Stimulated activated CD8-positive, alpha-beta memory T cell treated with anti-CD3 and anti-CD28 coated beads, Interleukin-7, amount 100 ng/mL, for 1 hour (primary cell): ENCODE measurements at regions not wholly inside any gene's neighbourhood (a gene's known extent, or its start where the extent isn't known, plus 50 kb on each side); places are given as distances from the start of the nearest gene placed in this dataset.

Source experiments
- DNase-seq, 2 donors: peaks; one replicate each; pipeline ENCODE4 v3.0.0-alpha.2; 2020; ENCODE audit warnings: low read depth in 2 of 2

DNA sequence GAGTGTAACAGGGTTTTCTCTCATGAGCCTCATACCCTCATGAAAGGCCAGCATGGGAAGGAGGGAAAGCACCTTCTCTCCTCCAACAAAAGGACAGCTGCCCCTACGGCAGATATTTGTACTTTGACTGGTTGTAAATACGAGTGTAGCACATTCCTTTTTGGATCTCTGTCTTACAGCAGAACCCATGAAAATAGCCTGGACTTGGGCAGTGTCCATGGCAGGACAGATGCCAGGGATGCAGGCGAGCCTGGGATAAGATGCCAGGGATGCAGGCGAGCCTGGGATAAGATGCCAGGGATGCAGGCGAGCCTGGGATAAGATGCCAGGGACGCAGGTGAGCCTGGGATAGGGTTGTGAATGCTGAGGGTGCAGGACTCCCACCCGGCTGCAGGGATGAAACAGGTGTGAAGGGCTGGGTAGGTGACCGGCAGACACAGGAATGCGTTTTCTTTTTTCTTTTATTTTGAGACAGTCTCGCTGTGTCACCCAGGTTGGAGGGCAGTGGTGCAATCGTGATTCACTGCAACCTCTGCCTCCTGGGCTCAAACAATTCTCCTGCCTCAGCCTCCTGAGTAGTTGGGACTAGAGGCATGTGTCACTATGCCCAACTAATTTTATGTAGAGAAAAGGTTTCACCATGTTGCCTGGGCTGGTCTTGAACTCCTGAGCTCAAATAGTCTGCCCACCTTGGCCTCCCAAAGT is 120.0 kb downstream of the BEGAIN start:
- no peak for DNase-seq

- DNase-seq, result no peak
Measured at GRCh38 chr14:100467939-100468338, 119.3 kb downstream of the BEGAIN start.

DNA sequence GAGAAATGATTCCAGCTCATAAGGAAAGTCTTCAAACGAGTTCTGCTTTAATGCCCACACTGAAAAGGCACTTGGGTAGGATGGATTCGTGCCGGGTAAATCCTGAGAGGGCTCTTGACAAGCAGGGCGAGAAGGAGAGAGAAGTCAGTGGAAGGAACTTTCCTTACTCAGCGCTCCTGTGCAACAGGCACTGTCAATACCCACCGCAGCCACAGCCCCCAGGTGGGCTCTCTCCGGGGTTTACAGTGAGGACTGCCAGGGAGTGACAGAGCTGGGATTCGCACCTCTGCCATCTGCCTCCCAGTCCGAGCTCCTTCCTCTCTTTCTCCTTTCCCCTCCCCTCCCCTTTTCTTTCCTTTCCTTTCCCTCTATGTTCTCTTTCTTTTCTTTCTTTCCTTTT is 118.7 kb downstream of the BEGAIN start:
- DNase-seq, result no peak

DNA sequence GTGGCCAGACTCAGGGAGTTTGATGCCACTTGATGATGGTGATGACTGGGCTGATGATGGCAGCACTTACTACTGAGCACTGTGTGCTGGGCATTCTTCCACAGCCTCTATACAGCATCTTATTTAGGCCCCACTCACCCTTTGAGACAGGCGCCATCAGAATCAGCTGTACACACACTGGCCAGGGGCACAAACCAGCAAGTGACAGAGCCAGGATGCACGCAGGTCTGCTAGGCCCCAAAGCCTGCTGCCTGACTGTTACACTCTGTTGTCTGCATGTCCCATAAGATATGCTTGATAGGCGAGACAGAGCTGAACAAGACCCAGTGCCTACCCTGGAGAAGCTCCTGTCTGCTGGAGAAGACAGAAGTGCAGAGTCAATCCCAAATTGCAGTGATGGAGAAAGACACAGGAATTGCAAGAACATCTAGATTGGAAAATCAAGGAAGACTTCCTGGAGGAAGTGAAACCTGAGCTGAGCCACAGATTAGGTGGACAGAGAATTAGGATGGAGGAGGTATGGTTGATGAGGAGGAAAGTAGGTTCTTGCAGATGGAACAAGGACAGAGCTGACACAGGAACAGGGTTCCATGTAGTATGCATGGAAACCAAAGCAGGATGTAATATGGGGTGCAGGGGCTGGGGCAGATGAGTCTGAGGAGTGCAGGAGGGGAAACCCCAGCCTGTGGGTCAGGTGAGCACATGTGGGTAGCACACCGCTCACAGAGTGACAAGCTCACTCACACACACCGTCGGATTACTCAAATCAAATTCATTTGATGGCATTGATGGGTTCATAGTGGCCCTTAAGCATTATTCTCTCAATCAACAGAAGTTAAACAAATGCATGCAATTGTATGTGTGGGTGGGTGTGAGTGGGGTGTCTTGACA is 117.3 kb downstream of the BEGAIN start:
- DNase-seq, result no peak

GRCh38 chr14:100470523-100470897 is 116.7 kb downstream of the BEGAIN start:
- DNase-seq, result no peak

DNA sequence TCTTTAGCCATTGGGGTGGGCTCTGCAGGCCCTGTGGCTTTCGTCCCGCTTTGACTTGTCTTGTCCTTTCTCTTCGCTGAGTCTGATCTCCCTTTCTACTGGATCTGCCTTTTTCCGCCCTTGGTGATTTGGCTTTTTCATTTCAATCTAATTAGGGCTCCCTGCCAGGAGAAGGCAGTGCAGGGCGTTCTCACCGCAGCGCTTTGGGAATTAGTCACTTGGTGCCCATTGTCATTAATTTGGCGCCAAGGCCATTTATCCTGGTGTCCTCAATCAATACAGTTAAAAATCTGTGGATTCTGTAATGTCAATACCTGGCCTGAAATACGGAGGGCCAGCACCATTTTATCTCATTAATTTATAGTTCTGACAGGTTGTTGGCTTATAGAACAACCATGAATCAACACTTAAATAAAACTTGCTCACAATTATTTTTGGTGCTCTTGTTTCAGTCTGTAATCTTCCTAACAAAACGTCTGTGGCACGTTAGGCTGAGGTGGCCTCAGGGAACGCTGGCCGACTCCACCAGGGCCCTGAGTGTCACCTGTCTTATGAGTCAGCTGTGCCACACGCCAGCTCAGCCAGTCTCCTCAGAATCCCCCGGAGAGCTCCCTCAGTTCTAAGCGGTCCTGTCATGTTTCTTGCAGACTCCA is 115.7 kb downstream of the BEGAIN start:
- no peak for DNase-seq

- DNase-seq, result no peak
Measured at GRCh38 chr14:100472094-100472455, 115.1 kb downstream of the BEGAIN start.

GRCh38 chr14:100472491-100472890 is 114.7 kb downstream of the BEGAIN start:
- no peak for DNase-seq

DNA sequence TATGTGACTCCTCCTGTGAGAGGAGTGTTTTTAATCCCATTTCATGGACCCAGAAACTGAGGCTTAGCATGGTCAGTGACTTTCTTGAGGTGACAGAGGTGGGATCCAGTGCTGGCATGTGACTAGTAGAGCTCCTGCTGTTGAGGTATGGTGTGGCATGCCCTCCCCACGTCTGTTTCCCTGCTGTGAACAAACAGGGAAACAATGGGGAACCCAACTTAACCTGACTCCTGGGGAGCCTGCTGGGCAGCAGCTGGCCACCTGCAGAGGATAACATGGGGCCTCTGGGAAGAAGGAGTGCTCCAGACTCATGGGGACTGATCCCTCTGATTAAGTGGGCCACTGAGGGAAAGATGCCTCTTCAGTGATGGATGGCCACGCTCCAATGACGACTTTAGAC is 114.0 kb downstream of the BEGAIN start:
- no peak for DNase-seq

DNA sequence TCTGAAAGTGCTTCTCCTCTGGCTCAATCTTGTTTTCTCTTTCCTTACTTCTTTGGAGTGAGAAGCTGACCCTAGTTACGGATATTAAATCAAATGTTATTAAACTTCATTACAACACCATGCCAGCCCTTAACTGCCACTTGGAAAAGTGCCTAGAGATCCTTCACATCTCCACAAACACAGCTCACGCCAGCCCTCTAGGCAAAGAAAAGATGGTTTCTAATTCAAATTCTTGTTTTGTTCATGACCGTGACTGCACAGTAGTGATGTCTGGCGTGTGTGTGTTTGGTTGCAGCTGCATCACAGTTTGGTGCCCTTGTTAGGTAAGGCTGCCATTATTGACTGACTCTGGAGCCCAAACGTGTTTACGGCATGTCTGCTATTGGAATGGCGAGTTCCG is 113.0 kb downstream of the BEGAIN start:
- no peak for DNase-seq

GRCh38 chr14:100475268-100475667 is 111.9 kb downstream of the BEGAIN start:
- DNase-seq, result no peak

- no peak for DNase-seq
Measured at GRCh38 chr14:100476012-100476822, 111.0 kb downstream of the BEGAIN start.

DNA sequence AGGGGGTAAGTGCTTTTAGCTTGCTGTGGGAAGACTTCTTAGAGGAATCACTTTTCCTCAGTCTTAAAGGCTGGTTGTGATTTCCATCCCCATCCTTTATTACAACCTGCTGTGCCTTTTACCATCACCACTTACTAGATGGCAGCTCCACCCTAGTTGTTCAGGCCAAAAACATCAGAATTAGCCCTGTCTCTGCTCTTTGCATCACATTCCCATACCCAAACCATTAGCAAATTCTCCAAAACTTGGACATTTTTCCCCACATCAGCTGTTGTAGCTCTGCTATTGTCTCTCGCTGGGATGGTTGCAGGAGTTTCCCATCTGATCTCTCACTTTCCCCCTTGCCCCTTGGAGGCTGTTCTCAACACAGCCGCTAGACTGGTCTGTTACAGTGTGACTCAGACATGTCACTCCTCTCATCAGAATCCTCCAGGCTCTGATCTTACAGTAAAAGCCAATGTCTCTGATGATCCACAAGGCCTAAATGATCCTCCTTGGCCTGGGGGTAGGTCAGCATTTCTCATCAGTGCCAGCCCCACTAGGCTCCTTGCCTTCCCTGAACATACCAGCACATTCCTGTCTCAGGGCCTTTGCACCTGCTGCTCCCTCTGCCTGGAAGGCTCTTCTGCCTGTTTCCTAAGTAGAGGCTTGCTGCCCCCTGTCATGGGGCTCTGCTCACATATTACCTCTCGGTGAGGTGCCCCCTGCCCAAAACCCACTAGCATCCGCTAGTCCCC is 102.5 kb downstream of the BEGAIN start:
- no peak for DNase-seq

- peak; percentile 27 for DNase-seq
Measured at GRCh38 chr14:100486025-100486828, 101.0 kb downstream of the BEGAIN start.
